Colonic mucosa (tissue), 4 donors: ENCODE measurements at regions not wholly inside any gene's neighbourhood (a gene's known extent, or its start where the extent isn't known, plus 50 kb on each side); places are given as distances from the start of the nearest gene placed in this dataset.

Experiments used
- DNase-seq: peaks from one replicate; pipeline ENCODE4 v3.0.0-alpha.2; 2020
- H3K27ac ChIP-seq: fragments of 200-600 bp; one replicate; pipeline ENCODE4 v1.8.0; 2021
- H3K27me3 ChIP-seq: fragments of 200-600 bp; one replicate; pipeline ENCODE4 v1.8.0; 2021
- H3K36me3 ChIP-seq: fragments of 200-600 bp; one replicate; pipeline ENCODE4 v1.8.0; 2021
- H3K4me1 ChIP-seq: fragments of 200-600 bp; one replicate; pipeline ENCODE4 v1.8.0; 2021; ENCODE audit warnings: mild to moderate bottlenecking
- H3K4me3 ChIP-seq: fragments of 200-600 bp; one replicate; pipeline ENCODE4 v1.8.0; 2021
- H3K9ac ChIP-seq, 2 donors: one replicate each; pipeline ENCODE4 v1.7.0; 2013; ENCODE audit warnings: control low read depth in 2 of 2, low read depth in 2 of 2, low read length in 2 of 2
- H3K9me3 ChIP-seq: fragments of 200-600 bp; one replicate; pipeline ENCODE4 v1.8.0; 2021
- intact Hi-C: fragments of 100-400 bp; cut with DNase I; formaldehyde crosslinking; loops from one replicate; pipeline ENCODE4 v1.14.1; 2022
- TF ChIP-seq, protein P1 (sequence below): fragments of 200-600 bp; IDR thresholded peaks from one replicate; pipeline ENCODE4 v1.8.0; 2022; ENCODE audit warnings: antibody characterized with exemption, mild to moderate bottlenecking
- donor health status: healthy.
- donor health status: DM: no; HTN: no; CAD: no.
- donor health status: DM: no; HTN: no; CAD: no.

DNA sequence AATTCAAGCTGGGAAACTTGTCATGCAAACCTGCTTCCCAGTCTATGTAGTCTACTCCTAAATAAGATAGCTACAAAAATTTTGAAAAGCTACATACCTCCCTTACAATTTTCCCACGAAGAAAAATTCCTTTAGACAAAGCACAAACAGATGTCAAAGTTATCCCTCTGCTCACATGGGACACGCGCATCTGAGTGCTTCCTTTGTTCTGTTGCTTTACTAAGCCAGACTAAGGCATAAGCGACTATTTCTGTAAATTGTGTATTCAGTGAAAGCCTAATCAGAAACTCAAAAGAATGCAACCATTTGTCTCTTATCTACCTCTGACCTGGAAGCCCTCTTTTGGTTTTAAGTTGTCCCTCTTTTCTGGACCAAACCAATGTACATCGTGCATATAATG, 583.7 kb upstream of the B3GAT1 start:
- H3K27ac ChIP-seq = no peak overlapping the region
- no peak for DNase-seq
- no peak overlapping the region for H3K4me3 ChIP-seq
- H3K27me3 ChIP-seq = no peaks in the 10 kb centered on the region
- no peaks in the 10 kb centered on the region for H3K36me3 ChIP-seq
- H3K9ac ChIP-seq = no peak overlapping the region
- TF ChIP-seq, protein P1, sequence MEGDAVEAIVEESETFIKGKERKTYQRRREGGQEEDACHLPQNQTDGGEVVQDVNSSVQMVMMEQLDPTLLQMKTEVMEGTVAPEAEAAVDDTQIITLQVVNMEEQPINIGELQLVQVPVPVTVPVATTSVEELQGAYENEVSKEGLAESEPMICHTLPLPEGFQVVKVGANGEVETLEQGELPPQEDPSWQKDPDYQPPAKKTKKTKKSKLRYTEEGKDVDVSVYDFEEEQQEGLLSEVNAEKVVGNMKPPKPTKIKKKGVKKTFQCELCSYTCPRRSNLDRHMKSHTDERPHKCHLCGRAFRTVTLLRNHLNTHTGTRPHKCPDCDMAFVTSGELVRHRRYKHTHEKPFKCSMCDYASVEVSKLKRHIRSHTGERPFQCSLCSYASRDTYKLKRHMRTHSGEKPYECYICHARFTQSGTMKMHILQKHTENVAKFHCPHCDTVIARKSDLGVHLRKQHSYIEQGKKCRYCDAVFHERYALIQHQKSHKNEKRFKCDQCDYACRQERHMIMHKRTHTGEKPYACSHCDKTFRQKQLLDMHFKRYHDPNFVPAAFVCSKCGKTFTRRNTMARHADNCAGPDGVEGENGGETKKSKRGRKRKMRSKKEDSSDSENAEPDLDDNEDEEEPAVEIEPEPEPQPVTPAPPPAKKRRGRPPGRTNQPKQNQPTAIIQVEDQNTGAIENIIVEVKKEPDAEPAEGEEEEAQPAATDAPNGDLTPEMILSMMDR = no peak
- no peaks in the 10 kb centered on the region for H3K9me3 ChIP-seq
- intact Hi-C loops = no loop called here
- no peaks in the 10 kb centered on the region for H3K4me1 ChIP-seq

DNA sequence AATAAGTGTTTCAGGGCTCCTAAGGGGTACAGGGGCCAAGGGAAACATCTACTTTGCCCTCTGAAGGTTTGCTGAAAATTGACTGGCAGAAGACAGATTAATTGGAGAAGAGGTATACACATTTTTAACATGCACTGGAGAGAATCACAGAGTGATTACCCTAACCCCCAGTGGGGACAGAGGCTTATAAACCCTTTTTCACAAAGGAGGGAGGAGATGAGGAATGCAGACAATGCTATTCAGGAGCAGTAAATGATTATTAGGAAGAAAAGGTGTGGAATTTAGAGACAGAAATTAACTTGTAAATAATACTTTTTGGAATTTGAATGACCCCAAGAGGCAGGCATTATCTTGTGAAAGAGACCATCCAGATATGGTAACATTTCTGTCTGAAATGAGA, 582.4 kb upstream of the B3GAT1 start:
- H3K9me3 ChIP-seq = no peaks in the 10 kb centered on the region
- no peaks in the 10 kb centered on the region for H3K27me3 ChIP-seq
- DNase-seq = no peak
- no peaks in the 10 kb centered on the region for H3K4me1 ChIP-seq
- no peak overlapping the region for H3K4me3 ChIP-seq
- H3K27ac ChIP-seq = no peak overlapping the region
- TF ChIP-seq, protein P1 = no peak
- no peaks in the 10 kb centered on the region for H3K36me3 ChIP-seq
- H3K9ac ChIP-seq = no peak overlapping the region
- intact Hi-C loops = no loop called here

DNA sequence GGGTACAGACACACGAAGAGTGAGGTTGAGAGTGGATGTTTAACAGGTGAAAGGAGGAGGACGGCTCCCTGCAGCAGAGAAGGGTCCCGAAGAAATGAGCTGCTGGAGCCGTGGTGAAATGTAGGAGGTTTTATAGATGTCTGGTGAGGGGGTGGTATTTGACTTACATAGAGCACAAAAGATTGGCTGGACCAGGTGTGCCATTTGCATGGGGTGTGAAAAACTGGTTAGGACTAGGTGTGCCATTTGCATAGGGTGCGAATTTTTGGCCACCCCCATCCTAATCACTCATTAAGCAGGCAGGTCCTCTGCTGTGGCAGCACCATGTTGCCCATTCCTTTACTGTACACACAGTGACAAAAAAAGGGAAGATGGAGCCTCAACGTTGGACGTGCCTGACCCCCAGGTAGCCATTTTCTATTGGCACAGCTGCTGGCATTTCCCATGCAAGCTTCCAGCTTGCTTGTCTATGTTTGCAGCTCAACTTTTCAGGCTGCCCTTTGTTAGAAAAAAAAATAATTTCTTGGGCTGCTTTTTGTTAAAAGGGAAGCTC, 581.7 kb upstream of the B3GAT1 start:
- H3K27me3 ChIP-seq = no peaks in the 10 kb centered on the region
- H3K4me1 ChIP-seq = no peaks in the 10 kb centered on the region
- H3K36me3 ChIP-seq = no peaks in the 10 kb centered on the region
- intact Hi-C loops = no loop called here
- no peak for DNase-seq
- TF ChIP-seq, protein P1 = no peak
- no peak overlapping the region for H3K4me3 ChIP-seq
- H3K9me3 ChIP-seq = no peaks in the 10 kb centered on the region
- H3K27ac ChIP-seq = no peak overlapping the region
- H3K9ac ChIP-seq = no peak overlapping the region

GRCh38 chr11:134992981-134993380, 580.9 kb upstream of the B3GAT1 start:
- Histone ChIP-seq H3K4me3 (no peak overlapping the region), H3K27me3 (no peaks in the 10 kb centered on the region), H3K9me3 (no peaks in the 10 kb centered on the region), H3K9ac (no peak overlapping the region), H3K27ac (no peak overlapping the region), H3K4me1 (no peaks in the 10 kb centered on the region), H3K36me3 (no peaks in the 10 kb centered on the region)
- no peak for DNase-seq
- TF ChIP-seq, protein P1 = no peak
- intact Hi-C loops = no loop called here

- Histone ChIP-seq H3K4me3 (no peak overlapping the region), H3K27ac (no peak overlapping the region), H3K9me3 (no peaks in the 10 kb centered on the region), H3K9ac (no peak overlapping the region), H3K4me1 (no peaks in the 10 kb centered on the region), H3K27me3 (no peaks in the 10 kb centered on the region), H3K36me3 (no peaks in the 10 kb centered on the region)
- intact Hi-C loops = no loop called here
- no peak for DNase-seq
- TF ChIP-seq, protein P1 = no peak
Measured at GRCh38 chr11:134988495-134988894, 576.5 kb upstream of the B3GAT1 start.
